ENCODE measurements at regions not wholly inside any gene's neighbourhood (a gene's known extent, or its start where the extent isn't known, plus 50 kb on each side); places are given as distances from the start of the nearest gene placed in this dataset.
"Not testable (repeated sequence)": the region's sequence is repeated elsewhere in the genome, so short reads cannot be mapped to it uniquely, and the experiment has no call there.

GRCh38 chr12:66760122-66760521 is 81.2 kb upstream of the GRIP1 start:
- TF ChIP-seq CTCF (conservative IDR thresholded peaks at IDR 0.05); ZFX (IDR thresholded peaks at IDR 0.05): not testable (repeated sequence)
